Small intestine (tissue), 7 donors: ENCODE measurements at regions not wholly inside any gene's neighbourhood (a gene's known extent, or its start where the extent isn't known, plus 50 kb on each side); places are given as distances from the start of the nearest gene placed in this dataset.

ENCODE experiments used
- DNase-seq, 2 donors: peaks; one replicate each; pipeline versions ENCODE4 v3.0.0 to v3.0.0-alpha.2; 2013
- FAIRE-seq: peaks from 2 replicates; lab custom pipeline; 2012; peaks lifted over from hg19 to GRCh38; lab: Jason Lieb, UNC
- H3K27ac ChIP-seq, 3 donors: one replicate each; pipeline ENCODE4 v1.5.1; 2013; ENCODE audit warnings: low read length in 2 of 3, mild to moderate bottlenecking in 2 of 3, control low read depth in 1 of 3, inconsistent platforms in 1 of 3, low read depth in 1 of 3, moderate library complexity in 1 of 3
- H3K27me3 ChIP-seq, 3 donors: one replicate each; pipeline ENCODE4 v1.6.1; 2013; ENCODE audit warnings: low read length in 3 of 3, inconsistent platforms in 1 of 3; ENCODE audit not compliant: control insufficient read depth in 3 of 3, insufficient read depth in 3 of 3
- H3K36me3 ChIP-seq, 3 donors: one replicate each; pipeline ENCODE4 v1.6.1; 2013; ENCODE audit warnings: low read length in 3 of 3, inconsistent platforms in 1 of 3, low read depth in 1 of 3, mild to moderate bottlenecking in 1 of 3, moderate library complexity in 1 of 3; ENCODE audit not compliant: control insufficient read depth in 3 of 3, insufficient read depth in 2 of 3
- H3K4me1 ChIP-seq, 3 donors: one replicate each; pipeline ENCODE4 v1.6.1; 2013; ENCODE audit warnings: low read length in 2 of 3, inconsistent platforms in 1 of 3, low read depth in 1 of 3, mild to moderate bottlenecking in 1 of 3, moderate library complexity in 1 of 3; ENCODE audit not compliant: control insufficient read depth in 3 of 3, insufficient read depth in 2 of 3
- H3K4me3 ChIP-seq, 3 donors: one replicate each; pipeline ENCODE4 v1.5.1; 2013; ENCODE audit warnings: low read length in 3 of 3, control low read depth in 1 of 3, inconsistent platforms in 1 of 3, low read depth in 1 of 3, mild to moderate bottlenecking in 1 of 3, moderate library complexity in 1 of 3
- H3K9me3 ChIP-seq, 2 donors: one replicate each; pipeline ENCODE4 v1.6.1; 2013; ENCODE audit warnings: low read depth in 1 of 2, low read length in 1 of 2; ENCODE audit not compliant: control insufficient read depth in 2 of 2, insufficient read depth in 1 of 2
- WGBS, 3 donors: extraction: QIAGEN DNeasy Blood & Tissue Kit; methylation state at CpG; one replicate each; pipeline ENCODE4 v1.1.7; 2013; 5-methylcytosine and 5-hydroxymethylcytosine counted together
- donor health status: healthy with polysubstance abuse.
- donor health status: control.
- donor health status: control.
- donor health status: Bipolar disorder and iron deficiency.
- donor health status: healthy.

- no peak overlapping the region for H3K4me3 ChIP-seq
- no peak overlapping the region for H3K27ac ChIP-seq
- H3K27me3 ChIP-seq: no peaks in the 10 kb centered on the region
- FAIRE-seq (no peak), DNase-seq (no peak)
- H3K4me1 ChIP-seq: no peaks in the 10 kb centered on the region
- H3K9me3 ChIP-seq: no peaks in the 10 kb centered on the region
- H3K36me3 ChIP-seq: no peaks in the 10 kb centered on the region
Observed at GRCh38 chr12:92089559-92089958, 56.1 kb downstream of the BTG1 start.

- H3K27me3 ChIP-seq: no peaks in the 10 kb centered on the region
- H3K36me3 ChIP-seq: no peaks in the 10 kb centered on the region
- FAIRE-seq (no peak), DNase-seq (peak in 1 of 2 donors; percentile 29)
- no peak overlapping the region for H3K27ac ChIP-seq
- WGBS, 3 donors: 82 to 96% (median 87%) methylated on average over 2 of the region's 2 CpGs
- no peaks in the 10 kb centered on the region for H3K4me1 ChIP-seq
- no peaks in the 10 kb centered on the region for H3K9me3 ChIP-seq
- no peak overlapping the region for H3K4me3 ChIP-seq
Observed at GRCh38 chr12:92088805-92089204, 56.8 kb downstream of the BTG1 start.

GRCh38 chr12:92085736-92086040, 60.0 kb downstream of the BTG1 start:
- Histone ChIP-seq H3K36me3 (no peaks in the 10 kb centered on the region), H3K4me1 (peaks cover 0 to 3% (median 0%) of the 10 kb centered on the region in 3 donors), H3K4me3 (no peak overlapping the region), H3K27me3 (no peaks in the 10 kb centered on the region), H3K27ac (no peak overlapping the region), H3K9me3 (no peaks in the 10 kb centered on the region)
- no peak for FAIRE-seq
- WGBS, 3 donors: 85 to 97% (median 93%) methylated on average over 1 of the region's 1 CpG
- DNase-seq: no peak

DNA sequence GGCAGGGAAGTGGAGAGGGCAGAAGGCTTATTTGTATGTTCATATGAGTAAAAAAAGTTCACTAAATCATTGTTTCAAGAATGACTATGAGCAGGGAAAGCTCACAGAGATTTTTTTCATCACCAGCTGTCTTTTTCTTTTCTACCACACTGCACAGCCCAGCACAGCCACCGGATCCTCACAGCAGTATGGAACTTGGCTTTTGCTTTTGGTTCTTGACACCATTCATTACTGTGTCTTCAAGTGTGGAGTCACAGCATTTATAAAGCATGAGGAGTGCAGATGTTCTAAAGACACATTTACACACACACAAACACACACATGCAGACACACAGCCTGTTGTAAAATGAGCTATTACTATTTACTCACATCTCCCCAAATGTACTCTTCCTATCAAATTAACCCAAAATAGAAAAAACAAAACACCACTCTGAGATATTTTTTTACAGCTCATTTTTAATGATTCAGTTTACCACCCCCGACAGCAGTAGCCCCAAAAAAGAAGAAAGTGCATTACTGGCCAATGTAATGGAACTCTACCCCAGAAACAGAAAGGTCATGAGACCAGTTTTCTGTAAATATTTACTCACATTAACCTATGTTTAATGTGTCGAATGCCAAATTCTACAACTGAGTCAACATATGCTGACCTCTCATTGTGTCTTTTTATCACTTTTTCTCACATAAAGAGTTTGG, 60.5 kb downstream of the BTG1 start:
- no peaks in the 10 kb centered on the region for H3K36me3 ChIP-seq
- WGBS, 3 donors: 59 to 78% (median 71%) methylated on average over 3 of the region's 3 CpGs
- H3K4me1 ChIP-seq: peaks cover 0 to 7% (median 0%) of the 10 kb centered on the region in 3 donors
- DNase-seq (no peak), FAIRE-seq (no peak)
- H3K27ac ChIP-seq: no peak overlapping the region
- H3K27me3 ChIP-seq: no peaks in the 10 kb centered on the region
- no peaks in the 10 kb centered on the region for H3K9me3 ChIP-seq
- no peak overlapping the region for H3K4me3 ChIP-seq

- WGBS, 3 donors: 85 to 95% (median 87%) methylated on average over 3 of the region's 3 CpGs
- DNase-seq (no peak), FAIRE-seq (no peak)
- H3K27ac ChIP-seq: peak overlapping the region in 1 of 3 donors; percentile 14
- H3K4me1 ChIP-seq: peaks cover 0 to 11% (median 9%) of the 10 kb centered on the region in 3 donors
- H3K9me3 ChIP-seq: no peaks in the 10 kb centered on the region
- H3K4me3 ChIP-seq: no peak overlapping the region
- H3K27me3 ChIP-seq: no peaks in the 10 kb centered on the region
- no peaks in the 10 kb centered on the region for H3K36me3 ChIP-seq
Observed at GRCh38 chr12:92080911-92081285, 64.7 kb downstream of the BTG1 start.

- FAIRE-seq: no peak
Observed at GRCh38 chr12:92079054-92079385, 66.6 kb downstream of the BTG1 start.

DNA sequence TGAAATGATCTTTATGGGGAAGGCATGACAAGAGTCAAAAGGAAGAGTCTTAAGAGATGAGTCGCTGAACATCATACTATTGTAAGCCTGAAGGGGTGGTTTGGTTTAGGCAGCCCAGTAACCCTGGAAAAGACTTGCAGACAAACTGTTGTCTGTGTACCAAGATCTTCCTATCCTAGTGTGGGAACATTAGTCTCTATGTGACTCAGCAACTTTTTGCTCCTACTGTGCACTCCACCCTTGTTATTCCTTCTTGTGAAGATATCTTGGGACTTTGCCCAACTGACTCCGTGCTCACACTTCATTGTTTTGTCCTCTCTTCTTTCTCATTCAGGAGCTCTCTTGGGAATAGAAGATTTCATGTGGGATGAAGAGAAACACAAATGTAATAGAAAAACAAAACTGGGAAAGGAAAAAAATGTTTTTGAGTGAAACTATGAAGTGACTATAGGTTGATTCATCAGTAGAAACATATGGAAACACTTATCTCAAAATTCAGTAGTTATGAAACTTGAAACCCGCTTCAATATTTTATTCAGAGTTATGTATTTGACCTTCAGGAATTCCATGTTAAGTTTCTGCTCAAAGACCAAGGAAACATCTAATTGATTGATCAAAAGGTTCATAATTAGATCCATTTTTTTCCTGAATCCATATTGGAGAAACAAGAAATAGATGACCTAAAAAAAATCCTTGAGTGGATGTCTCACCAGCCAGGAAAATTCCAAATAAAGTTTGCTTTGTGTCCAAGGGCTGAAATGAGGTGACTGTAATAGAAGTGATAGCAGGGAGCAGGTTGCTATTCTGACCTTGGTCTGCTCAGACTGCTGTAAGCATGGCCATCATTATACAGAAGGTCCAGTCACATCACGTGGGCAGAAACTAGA, 67.2 kb downstream of the BTG1 start:
- FAIRE-seq (no peak), DNase-seq (peak; percentile 51 to 85)
- Histone ChIP-seq H3K36me3 (no peaks in the 10 kb centered on the region), H3K27ac (no peak overlapping the region), H3K4me1 (peaks cover 0 to 11% (median 9%) of the 10 kb centered on the region in 3 donors), H3K27me3 (no peaks in the 10 kb centered on the region), H3K9me3 (no peaks in the 10 kb centered on the region), H3K4me3 (no peak overlapping the region)
- 70 to 73% (median 71%) methylated on average over 4 of the region's 4 CpGs for WGBS, 3 donors

More at GRCh38 chr12:92079054-92079385, 66.6 kb downstream of the BTG1 start:
- peaks cover 0 to 11% (median 9%) of the 10 kb centered on the region in 3 donors for H3K4me1 ChIP-seq
- no peak overlapping the region for H3K4me3 ChIP-seq
- H3K27me3 ChIP-seq: no peaks in the 10 kb centered on the region
- DNase-seq: no peak
- H3K9me3 ChIP-seq: no peaks in the 10 kb centered on the region
- H3K36me3 ChIP-seq: no peaks in the 10 kb centered on the region
- H3K27ac ChIP-seq: no peak overlapping the region

GRCh38 chr12:92077530-92077929, 68.1 kb downstream of the BTG1 start:
- no peaks in the 10 kb centered on the region for H3K36me3 ChIP-seq
- no peaks in the 10 kb centered on the region for H3K27me3 ChIP-seq
- H3K27ac ChIP-seq: no peak overlapping the region
- H3K4me3 ChIP-seq: no peak overlapping the region
- DNase-seq (no peak), FAIRE-seq (no peak)
- H3K4me1 ChIP-seq: peaks cover 0 to 11% (median 9%) of the 10 kb centered on the region in 3 donors
- 77 to 89% (median 88%) methylated on average over 1 of the region's 1 CpG for WGBS, 3 donors
- H3K9me3 ChIP-seq: no peaks in the 10 kb centered on the region
